ENCODE measurements at regions not wholly inside any gene's neighbourhood (a gene's known extent, or its start where the extent isn't known, plus 50 kb on each side); places are given as distances from the start of the nearest gene placed in this dataset.
A peak's percentile ranks its signal among the peaks of the same experiment; 100 is the strongest.

- DNase-seq, result peak; percentile 82
These were observed 186.8 kb upstream of the PRLR start for GRCh38 chr5:35417040-35417439.

GRCh38 chr5:35416217-35416988 lies 186.1 kb upstream of the PRLR start:
- peak; percentile 67 for DNase-seq

- DNase-seq, result no peak
These were observed 185.0 kb upstream of the PRLR start for GRCh38 chr5:35415309-35415708.

GRCh38 chr5:35409361-35409760 lies 179.1 kb upstream of the PRLR start:
- DNase-seq, result no peak

GRCh38 chr5:35408146-35408545 lies 177.9 kb upstream of the PRLR start:
- no peak for DNase-seq

GRCh38 chr5:35407697-35408096 lies 177.4 kb upstream of the PRLR start:
- no peak for DNase-seq

GRCh38 chr5:35405938-35406337 lies 175.7 kb upstream of the PRLR start:
- no peak for DNase-seq

- no peak for DNase-seq
These were observed 174.4 kb upstream of the PRLR start for GRCh38 chr5:35404701-35405100.

- no peak for DNase-seq
These were observed 163.6 kb upstream of the PRLR start for GRCh38 chr5:35393901-35394300.

GRCh38 chr5:35384658-35385057 lies 154.4 kb upstream of the PRLR start:
- no peak for DNase-seq

GRCh38 chr5:35383041-35383440 lies 152.8 kb upstream of the PRLR start:
- no peak for DNase-seq

- DNase-seq, result no peak
These were observed 147.4 kb upstream of the PRLR start for GRCh38 chr5:35377653-35378052.

GRCh38 chr5:35374584-35374983 lies 144.3 kb upstream of the PRLR start:
- no peak for DNase-seq

- DNase-seq, result no peak
These were observed 143.0 kb upstream of the PRLR start for GRCh38 chr5:35373249-35373648.

- no peak for DNase-seq
These were observed 142.2 kb upstream of the PRLR start for GRCh38 chr5:35372482-35372881.

- DNase-seq, result no peak
These were observed 141.7 kb upstream of the PRLR start for GRCh38 chr5:35371951-35372426.

GRCh38 chr5:35370871-35371270 lies 140.6 kb upstream of the PRLR start:
- peak; percentile 94 for DNase-seq

GRCh38 chr5:35369965-35370790 lies 139.9 kb upstream of the PRLR start:
- peak; percentile 100 for DNase-seq

- DNase-seq, result no peak
These were observed 137.2 kb upstream of the PRLR start for GRCh38 chr5:35367526-35367925.

GRCh38 chr5:35365758-35366157 lies 135.5 kb upstream of the PRLR start:
- no peak for DNase-seq

GRCh38 chr5:35364350-35364749 lies 134.1 kb upstream of the PRLR start:
- DNase-seq, result no peak

- DNase-seq, result no peak
These were observed 133.2 kb upstream of the PRLR start for GRCh38 chr5:35363387-35363965.

GRCh38 chr5:35362772-35363171 lies 132.5 kb upstream of the PRLR start:
- DNase-seq, result no peak

GRCh38 chr5:35360671-35361070 lies 130.4 kb upstream of the PRLR start:
- no peak for DNase-seq

All from NCI-H748 treated with DMSO at 0.1 percent for 48 hours (cell line).